Uterus (tissue), 2 donors: ENCODE measurements at regions not wholly inside any gene's neighbourhood (a gene's known extent, or its start where the extent isn't known, plus 50 kb on each side); places are given as distances from the start of the nearest gene placed in this dataset.

ENCODE experiments used
- POLR2A ChIP-seq, 2 donors: fragments of 450-650 bp; IDR thresholded peaks; one replicate each; pipeline ENCODE4 v1.6.1; 2016; ENCODE audit warnings: antibody characterized with exemption in 2 of 2, mild to moderate bottlenecking in 1 of 2, moderate library complexity in 1 of 2
- TF ChIP-seq, protein P1 (sequence below), 4 experiments: fragments of 200-600 bp in 2 of 4; fragments of 450-650 bp in 2 of 4; sonication (generic) in 2 of 4; IDR thresholded peaks; one replicate each; pipeline ENCODE4 v1.5.1; 2016 to 2019; ENCODE audit warnings: antibody characterized with exemption in 4 of 4, mild to moderate bottlenecking in 2 of 4, moderate library complexity in 1 of 4

GRCh38 chr7:106812027-106812643 is 52.9 kb upstream of the PIK3CG start:
- TF ChIP-seq, protein P1, sequence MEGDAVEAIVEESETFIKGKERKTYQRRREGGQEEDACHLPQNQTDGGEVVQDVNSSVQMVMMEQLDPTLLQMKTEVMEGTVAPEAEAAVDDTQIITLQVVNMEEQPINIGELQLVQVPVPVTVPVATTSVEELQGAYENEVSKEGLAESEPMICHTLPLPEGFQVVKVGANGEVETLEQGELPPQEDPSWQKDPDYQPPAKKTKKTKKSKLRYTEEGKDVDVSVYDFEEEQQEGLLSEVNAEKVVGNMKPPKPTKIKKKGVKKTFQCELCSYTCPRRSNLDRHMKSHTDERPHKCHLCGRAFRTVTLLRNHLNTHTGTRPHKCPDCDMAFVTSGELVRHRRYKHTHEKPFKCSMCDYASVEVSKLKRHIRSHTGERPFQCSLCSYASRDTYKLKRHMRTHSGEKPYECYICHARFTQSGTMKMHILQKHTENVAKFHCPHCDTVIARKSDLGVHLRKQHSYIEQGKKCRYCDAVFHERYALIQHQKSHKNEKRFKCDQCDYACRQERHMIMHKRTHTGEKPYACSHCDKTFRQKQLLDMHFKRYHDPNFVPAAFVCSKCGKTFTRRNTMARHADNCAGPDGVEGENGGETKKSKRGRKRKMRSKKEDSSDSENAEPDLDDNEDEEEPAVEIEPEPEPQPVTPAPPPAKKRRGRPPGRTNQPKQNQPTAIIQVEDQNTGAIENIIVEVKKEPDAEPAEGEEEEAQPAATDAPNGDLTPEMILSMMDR (IDR thresholded peaks at IDR 0.05): no peak
- no peak for TF ChIP-seq POLR2A (IDR thresholded peaks at IDR 0.05)
